ENCODE measurements at regions not wholly inside any gene's neighbourhood (a gene's known extent, or its start where the extent isn't known, plus 50 kb on each side); places are given as distances from the start of the nearest gene placed in this dataset.
"Not testable (repeated sequence)": the region's sequence is repeated elsewhere in the genome, so short reads cannot be mapped to it uniquely, and the experiment has no call there.

DNA sequence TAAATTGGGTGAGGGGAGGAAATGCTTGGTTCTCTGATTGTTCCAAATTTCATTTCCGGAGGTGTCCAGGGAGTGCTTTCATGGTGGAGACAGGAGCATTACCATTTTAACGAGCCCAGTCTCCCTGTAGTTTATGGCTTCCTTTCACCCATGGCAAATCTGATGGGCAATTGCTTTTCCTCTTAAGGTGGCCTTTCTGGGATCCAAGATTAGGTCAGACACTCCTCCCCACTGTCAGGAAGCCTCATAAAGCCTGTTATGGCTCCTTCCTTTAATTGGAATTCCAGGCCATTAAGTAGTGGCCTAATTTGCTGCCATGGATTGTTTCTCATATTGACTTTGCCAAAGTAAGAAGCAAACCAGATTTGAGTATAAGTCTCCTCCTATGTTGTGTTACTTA is 157.8 kb downstream of the PDCD6IP start:
- no peak for DNase-seq (ENCODE audit: low read depth)

DNA sequence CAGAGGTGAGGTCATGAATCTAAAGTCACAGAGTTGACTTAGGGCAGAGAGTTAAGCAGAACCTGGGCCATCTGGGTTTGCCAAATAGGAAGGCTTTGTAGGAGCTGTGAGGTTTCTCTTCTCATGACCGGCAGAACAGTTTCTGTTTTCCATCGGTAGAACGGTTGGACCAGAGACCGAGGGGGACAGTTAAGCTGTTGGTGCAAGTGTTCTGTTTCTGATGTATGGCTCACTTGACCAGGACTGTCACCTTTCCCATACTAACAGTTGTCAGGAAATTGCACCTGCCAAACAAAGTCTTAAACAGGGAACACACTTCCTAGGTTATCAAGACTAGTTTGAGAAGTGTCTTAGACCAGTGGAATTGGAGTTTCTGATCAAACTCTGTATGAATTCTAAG is 158.3 kb downstream of the PDCD6IP start:
- no peak for DNase-seq (ENCODE audit: low read depth)

DNA sequence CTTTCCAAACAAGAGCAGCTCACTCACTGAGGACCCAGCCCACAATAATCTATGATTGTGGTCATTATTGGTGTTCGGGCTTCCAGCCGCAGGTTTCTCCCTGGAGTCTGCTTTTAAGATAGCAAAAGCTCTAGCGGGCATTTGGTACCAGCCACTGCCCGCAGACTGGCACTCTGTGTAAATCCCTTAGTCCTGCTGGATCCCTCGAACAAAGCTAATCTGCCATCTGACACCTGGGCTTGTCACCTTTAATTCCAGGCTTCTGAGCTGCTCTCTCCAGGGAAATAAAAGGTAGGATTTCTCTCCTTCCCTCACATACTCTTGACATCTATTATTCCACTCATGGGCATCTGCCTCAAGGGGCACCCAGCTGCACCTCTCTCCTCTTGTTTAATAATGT is 158.7 kb downstream of the PDCD6IP start:
- no peak for DNase-seq (ENCODE audit: low read depth)

DNA sequence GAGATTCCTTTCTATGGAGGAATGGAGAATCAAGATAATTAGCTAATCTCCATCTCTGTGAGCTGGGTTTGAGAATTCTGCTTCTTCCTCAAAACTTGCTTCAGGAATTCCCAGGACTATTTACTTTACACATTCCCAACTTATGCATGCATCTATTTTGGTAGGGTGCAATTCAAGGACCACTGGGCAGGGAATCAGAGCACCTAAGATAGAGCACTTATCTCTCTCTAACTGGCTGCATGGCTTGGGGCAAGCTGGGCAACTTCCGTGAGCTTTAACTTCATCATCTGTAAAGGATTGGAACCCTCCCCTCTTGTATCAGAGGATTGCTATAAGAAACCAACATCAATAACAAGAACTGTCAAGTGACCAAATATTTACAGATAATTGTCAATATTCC is 160.2 kb downstream of the PDCD6IP start:
- DNase-seq (ENCODE audit: low read depth), result no peak

DNA sequence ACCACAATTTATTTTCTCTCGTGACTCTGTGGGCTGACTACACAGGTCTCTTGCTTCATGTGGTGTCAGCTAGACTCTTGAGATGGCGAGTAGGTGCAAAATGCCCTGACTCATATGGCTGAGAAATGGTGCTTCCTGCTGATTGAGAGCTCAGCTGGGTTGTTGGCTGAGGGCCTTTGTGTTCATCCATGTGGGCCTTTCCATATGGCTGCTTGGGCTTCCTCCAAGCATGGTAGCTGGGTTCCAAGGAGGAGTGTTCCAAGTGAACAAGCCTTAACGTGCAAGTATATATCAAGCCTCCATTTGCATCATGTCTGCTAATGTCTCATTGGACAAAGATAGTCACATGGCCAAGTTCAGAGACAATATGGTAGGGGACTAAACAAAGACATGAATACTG is 164.0 kb downstream of the PDCD6IP start:
- no peak for DNase-seq (ENCODE audit: low read depth)

DNA sequence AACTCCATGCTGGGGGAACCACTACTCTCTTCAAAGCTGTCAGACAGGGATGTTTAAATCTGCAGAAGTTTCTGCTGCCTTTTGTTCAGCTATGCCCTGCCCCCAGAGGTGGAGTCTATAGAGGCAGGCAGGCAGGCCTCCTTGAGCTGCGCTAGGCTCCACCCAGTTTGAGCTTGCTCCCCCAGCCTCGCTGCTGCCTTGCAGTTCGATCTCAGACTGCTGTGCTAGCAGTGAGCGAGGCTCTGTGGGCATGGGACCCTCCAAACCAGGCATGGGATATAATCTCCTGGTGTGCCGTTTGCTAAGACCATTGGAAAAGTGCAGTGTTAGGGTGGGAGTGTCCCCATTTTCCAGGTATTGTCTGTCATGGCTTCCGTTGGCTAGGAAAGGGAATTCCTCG is 171.8 kb downstream of the PDCD6IP start:
- not testable (repeated sequence) for DNase-seq (ENCODE audit: low read depth)

DNA sequence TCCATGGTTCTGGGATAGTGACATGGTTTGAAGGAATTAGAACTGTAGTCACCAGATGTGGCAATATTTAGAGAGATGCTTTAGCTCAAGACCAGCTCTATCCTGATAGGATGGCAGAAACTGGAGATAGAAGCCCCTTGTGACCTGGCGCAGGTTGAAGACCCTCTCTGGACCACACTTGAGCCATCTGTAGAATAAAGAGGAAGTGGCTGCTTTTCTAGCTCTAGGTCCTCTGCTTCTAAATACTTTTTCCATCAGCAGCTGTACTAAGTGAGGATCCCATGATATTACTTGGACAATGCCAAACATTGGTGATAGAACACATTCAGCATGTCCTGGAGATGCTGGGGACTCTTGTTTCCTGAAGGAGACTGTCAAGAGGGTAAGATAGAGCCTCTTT is 172.6 kb downstream of the PDCD6IP start:
- no peak for DNase-seq (ENCODE audit: low read depth)

DNA sequence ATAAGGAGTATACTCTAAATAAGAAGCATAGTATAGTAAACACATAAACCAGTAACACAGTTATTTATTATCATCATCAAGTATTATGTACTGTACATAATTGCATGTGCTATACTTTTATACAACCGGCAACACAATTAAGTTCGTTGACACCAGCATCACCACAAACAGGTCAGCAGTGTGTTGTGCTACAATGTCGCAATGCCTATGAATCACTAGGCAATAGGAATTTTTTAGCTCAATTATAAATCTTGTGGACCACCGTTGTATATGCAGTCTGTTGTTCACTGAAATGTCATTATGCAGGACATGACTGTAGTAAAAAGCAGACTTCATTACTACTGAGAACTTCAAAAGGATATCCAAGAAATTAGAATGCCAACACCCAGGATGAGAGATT is 177.0 kb downstream of the PDCD6IP start:
- no peak for DNase-seq (ENCODE audit: low read depth)

DNA sequence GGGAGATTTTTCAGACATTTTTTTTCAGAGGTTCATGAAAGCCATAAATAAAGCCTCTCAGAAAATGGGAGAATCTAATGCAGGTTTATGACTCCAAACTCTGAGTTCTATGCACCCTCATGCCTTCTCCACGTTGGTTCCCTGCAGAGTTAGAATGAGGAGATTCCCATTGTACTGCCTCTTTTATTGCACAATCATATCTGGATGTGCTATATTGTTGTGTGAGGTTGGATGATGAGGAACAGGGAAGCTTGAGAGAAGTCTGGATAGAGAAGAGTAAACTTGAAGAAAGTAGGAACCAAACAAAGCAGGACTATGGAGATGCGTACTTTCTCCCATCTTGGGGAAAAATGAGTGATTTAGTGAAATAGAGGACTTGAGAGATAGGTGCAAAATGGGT is 178.8 kb downstream of the PDCD6IP start:
- no peak for DNase-seq (ENCODE audit: low read depth)

DNA sequence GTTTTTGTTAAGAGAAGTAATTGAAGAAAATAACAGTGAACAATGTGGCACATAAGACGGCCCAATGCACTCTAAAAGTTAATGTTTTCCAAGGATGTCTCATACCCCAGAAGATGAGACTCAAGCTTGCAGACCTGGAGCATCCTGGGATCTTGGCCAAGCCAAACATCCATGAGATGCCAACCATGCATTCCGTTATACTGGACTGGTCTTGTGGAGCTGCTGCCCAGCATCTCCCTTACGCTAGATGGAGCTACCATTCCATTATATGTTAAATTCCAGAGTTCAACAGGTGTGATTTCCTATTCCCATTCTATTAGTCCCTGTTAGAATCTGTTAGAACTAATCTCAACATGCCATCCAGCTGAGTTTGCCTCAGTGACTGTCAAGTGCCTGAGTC is 181.8 kb downstream of the PDCD6IP start:
- DNase-seq (ENCODE audit: low read depth), result peak; percentile 81

DNA sequence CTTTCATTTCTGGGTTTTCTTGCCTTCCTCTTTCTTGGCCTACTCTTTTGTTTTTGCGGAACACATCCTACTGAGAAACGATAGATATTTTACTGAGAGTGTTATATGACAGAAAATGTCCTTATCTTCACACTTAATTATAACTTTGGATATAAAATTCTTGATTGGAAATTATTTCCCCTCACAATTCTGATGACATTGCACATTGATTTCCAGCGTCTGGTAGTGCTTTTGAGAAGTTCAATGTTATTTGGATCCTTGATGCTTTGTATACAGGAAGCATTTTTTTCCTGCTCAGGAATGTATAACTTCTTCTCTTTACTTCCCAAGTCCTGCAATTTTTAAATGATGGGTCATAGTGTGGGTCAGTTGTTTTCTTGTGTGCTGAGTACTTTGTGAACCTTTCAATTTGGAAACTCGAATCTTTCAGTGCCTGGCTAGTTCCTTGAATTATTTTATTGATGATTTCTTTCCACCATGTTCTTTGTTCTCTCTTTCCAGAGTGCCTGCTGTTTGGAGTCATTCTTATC is 183.9 kb downstream of the PDCD6IP start:
- DNase-seq (ENCODE audit: low read depth), result no peak

DNA sequence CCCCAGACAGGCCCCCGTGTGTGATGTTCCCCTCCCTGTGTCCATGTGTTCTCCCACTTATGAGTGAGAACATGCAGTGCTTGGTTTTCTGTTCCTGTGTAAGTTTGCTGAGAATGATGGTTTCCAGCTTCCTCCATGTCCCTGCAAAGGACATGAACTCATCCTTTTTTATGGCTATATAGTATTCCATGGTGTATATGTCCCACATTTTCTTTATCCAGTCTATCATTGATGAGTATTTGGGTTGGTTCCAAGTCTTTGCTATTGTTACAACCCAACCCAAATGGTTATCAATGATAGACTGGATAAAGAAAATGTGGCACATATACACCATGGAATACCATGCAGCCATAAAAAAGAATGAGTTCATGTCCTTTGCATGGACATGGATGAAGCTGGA is 184.5 kb downstream of the PDCD6IP start:
- DNase-seq (ENCODE audit: low read depth), result not testable (repeated sequence)

DNA sequence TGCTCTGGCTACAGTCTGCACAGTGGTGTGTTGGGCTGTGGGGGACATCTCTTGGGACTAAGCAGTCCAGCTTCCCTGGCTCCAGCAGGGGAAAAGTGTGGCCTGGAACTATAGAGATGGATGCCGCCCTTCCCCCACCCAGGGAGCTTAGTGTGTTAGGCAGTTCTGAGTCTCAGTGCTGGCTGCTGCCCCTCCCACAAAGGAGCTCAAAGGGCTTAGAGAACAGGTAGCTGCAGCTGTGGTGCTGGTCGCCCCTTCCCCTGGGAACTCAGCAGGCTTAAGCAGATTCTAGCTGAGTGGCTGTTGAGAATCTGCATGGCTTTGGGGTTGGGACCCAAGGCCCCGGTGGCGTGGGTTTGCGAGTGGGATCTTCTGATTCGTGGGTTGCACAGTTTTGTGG is 190.8 kb downstream of the PDCD6IP start:
- DNase-seq (ENCODE audit: low read depth), result no peak

DNA sequence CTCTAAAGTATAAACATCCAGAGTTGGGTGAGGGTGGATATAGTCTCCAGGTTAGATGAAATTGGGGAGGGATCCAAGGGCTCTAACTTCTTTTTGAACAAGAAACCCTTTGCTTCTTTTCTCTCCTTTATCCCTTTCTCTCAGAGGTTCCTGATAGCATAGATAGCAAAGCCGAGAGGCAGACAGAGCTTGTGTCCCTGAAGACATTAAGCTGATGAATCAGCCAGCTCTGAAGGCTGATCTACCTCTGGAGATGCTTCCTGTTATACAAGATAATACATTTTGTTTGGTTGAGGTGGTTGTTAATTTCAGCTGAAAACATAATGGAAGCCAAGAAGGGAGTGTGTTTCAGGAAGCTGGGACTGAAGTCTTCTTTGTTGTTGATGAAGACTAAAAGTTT is 193.2 kb downstream of the PDCD6IP start:
- DNase-seq (ENCODE audit: low read depth), result no peak

DNA sequence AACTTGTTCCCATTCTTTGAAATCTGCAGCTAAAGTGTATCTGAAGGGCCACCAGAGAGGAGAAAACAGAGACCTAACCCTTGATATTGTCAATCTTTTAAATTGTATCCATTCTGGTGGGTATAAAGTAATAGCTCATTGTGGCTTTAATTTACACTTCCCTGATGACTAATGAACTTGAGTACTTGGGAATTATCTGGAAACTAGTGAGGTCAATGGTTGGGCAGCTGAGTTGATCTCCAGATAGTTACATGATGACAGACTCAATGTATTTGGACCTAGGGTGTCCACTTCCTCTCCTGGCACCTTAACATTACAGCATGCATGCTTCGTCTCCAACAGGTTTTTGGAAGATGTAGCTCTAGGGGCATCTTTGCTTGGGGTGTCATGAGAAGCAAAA is 195.2 kb downstream of the PDCD6IP start:
- peak; percentile 30 for DNase-seq (ENCODE audit: low read depth)

DNA sequence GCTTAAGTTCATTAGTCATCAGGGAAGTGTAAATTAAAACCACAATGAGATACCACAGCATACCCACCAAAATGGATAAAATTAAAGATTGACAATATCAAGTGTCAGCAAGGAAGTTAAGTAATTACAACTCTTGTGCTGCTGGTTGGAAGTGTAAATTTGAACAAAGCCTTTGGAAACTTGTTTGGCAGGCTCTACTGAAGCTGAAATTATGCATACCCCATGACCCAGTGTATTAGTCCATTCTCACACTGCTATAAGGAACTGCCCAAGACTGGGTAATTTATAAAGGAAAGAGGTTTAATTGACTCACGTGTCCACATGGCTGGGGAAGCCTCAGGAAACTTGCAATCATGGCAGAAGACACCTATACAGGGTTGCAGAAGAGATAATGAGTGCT is 196.1 kb downstream of the PDCD6IP start:
- no peak for DNase-seq (ENCODE audit: low read depth)

DNA sequence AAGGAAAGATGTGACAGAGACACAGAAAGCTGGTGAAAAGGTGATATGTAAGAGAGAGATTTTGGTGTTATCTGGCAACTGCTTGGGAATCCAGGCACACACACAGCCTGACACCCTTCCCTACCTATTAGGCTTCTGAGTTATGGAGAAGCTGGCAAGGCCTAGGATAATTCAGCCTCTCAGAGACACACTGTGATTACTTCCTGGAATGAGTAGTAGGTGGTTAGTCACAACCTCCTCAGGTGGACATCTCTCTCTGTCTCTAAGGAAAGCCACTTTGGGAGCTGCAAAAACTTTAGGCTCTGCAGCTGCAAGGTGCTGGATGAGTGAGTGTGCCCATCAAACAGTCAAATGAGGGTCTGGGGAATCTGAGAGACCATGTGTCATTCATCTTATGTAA is 201.9 kb downstream of the PDCD6IP start:
- DNase-seq (ENCODE audit: low read depth), result no peak

DNA sequence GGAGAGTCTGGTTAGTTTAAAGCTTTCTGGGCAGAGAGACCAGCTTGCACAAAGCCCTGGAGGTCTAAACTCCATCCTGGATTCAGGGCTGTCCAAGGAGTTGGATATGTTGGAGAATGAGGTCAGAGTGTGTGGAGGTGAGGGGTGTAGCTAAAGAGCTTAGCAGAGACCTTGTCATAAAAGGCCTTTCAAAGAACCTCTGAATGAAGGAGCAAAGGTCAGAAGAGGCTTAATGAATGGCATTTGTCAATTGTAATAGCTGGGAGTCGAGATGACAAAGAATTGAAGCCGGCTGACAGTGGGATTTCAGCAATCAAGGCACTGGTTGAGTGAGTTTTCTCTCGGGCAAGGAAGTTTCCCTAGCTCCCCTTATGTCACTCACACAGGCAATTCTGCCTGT is 202.6 kb downstream of the PDCD6IP start:
- DNase-seq (ENCODE audit: low read depth), result no peak

DNA sequence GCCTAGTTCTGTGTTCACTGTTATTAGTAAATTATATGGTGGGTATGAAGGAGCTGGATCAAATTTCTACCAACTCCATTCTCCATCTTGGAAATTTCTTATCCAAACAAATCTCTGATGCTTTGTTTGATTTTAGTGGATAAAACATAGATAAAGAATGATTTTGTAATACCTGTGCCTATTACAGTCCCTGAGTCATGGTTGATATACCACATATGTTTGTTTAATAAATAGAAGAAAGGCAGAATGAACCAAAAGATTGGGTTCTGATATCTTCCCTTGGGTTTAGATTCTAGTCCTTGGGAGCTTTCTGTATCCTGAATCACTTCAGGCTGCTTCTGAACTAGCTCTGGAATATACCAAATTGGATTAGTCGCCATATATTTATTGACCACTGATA is 203.6 kb downstream of the PDCD6IP start:
- no peak for DNase-seq (ENCODE audit: low read depth)

DNA sequence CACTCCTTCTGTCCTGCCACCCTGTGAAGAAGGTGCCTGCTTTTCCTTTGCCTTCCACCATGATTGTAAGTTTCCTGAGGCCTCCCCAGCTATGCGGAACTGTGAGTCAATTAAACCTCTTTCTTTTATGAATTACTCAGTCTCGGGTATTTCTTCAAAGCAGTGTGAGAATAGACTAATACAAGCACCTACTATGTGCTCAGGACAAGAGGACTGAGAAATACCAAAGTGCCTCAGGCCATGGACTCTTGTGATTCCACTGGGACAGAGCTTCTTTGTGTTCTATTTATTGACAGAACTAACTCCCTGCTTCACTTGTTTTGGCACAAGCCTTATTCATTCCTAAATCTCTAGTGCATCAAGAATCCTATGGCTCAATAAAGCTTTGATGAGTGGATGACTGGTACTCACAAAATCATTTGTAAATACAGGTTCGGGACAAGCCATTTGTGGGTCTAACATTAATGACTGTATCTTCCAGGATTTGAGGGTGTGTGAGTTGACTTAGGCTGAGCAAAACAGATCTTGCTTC is 204.2 kb downstream of the PDCD6IP start:
- DNase-seq (ENCODE audit: low read depth), result no peak

DNA sequence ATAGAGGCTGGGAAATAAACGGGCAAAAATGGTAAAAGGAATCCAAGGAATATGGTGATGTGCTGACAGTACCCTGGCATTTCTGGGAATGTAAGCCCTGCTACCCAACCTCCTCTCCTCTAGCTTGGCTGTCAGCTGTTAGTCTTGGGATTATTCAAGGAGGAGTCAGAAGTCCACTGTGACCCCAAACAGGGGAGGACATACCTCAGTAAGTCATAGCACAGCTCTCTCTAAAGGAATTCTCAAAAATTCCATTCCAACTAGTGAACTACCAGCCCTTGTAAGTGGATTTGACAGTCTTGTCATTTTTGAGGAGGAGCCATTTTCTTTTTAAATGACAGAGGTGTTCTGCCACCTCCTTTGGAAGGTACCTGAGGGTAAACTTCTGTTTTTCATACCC is 207.5 kb downstream of the PDCD6IP start:
- DNase-seq (ENCODE audit: low read depth), result peak; percentile 63

DNA sequence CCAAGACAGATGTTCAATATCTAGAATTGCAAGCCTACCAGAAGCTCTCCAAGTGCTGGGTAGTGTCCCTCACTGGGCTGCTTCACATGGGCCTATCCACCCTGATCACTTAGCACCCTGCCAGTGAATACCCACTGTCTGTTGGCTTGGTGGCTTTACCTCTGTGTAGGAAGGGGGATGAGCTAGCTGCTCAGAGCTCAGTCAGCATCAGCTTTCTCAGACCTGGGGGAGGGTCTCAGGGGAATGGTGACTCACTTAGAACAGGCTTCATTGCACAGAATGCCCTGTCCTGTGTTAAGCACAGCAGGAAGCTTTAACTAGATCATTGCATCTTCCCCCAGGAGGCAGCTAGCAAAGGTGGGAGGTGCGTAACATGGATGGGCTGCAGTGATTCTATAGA is 209.8 kb downstream of the PDCD6IP start:
- DNase-seq (ENCODE audit: low read depth), result no peak

DNA sequence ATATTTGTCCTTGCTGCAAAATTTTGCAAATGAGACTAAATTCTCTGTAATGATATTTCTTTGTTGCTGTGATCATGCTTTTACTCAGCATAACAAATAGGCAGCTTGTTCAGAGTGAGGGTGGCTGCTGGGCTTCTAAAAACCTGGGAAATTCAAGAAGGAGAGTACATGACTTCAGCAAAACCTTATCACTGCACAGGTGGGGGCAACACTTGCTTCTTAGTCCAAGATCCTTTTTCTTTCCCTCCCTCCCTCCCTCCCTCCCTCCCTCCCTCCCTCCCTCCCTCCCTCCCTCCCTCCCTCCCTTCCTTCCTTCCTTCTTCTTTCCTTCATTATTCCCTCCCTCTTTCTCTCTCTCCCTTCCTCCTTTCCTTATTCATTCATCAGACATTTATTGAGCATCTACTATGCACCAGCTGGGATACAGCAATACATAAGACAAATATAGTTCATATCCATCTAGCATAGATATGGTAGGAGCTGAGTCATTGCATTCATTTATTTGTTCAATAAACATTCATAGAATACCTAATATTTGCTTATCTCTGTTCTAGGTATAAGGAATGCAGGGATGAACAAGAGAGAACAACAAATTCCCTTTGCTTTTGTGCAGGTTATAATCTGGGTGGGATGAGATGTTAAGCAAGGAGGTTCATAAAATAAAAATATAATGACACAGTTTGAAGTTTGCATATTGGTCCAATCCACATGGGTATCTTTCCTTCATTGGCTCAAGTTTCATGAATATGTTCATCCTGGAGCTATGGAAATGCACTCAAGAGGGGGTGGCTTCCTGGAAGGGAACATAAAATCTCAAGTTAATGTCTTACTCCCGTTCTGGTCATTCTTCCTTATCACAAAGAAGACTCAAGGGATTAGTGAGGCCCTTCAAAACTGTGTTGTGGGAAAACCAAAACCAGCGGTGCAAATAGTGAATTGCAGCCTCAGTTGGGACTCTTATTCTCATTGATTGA is 210.7 kb downstream of the PDCD6IP start:
- no peak for DNase-seq (ENCODE audit: low read depth)
